ENCODE measurements at regions not wholly inside any gene's neighbourhood (a gene's known extent, or its start where the extent isn't known, plus 50 kb on each side); places are given as distances from the start of the nearest gene placed in this dataset.

DNA sequence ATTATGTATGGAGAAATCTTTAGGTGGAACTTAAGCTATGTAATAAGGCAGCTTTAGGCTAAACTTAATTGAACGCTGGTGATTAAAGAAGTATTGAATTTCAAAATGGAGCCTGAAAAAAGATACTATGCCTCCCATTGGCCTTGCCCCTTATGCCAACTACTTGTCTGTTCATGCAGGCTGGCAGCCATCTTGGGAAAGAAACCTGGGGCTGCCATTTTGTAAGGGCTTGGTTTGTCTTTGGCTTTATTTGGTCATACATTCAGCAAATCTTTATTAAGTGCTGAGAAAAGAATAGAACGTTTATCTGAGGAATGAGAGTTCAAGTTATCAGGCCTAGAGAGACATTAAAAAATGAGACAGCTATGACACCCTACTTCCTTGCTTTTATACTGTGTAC lies 231.3 kb downstream of the KCNE4 start:
- Histone ChIP-seq H3K36me3 (replicated peaks in 1 of 2; ENCODE audit: control insufficient read depth in 1 of 2, insufficient read depth in 2 of 2, low read length in 2 of 2) (no peaks in the 10 kb centered on the region), H3K4me3 (replicated peaks in 1 of 3; ENCODE audit: low read depth in 2 of 3, low read length in 3 of 3) (no peak overlapping the region), H3K9me3 (replicated peaks in 1 of 2; ENCODE audit: control insufficient read depth in 1 of 2, insufficient read depth in 1 of 2, low read length in 2 of 2) (peaks cover 0 to 13% of the 10 kb centered on the region in 2 donors), H2AFZ (ENCODE audit: insufficient read depth, low read depth, low read length, poor library complexity, severe bottlenecking) (no peak overlapping the region), H3K4me2 (replicated peaks; ENCODE audit: extremely low read depth, low read length, poor library complexity, severe bottlenecking) (no peak overlapping the region), H3K4me1 (ENCODE audit: control insufficient read depth in 1 of 2, insufficient read depth in 2 of 2, low read length in 2 of 2) (no peaks in the 10 kb centered on the region), H3K27me3 (ENCODE audit: control insufficient read depth in 2 of 2, insufficient read depth in 2 of 2, low read length in 2 of 2) (no peaks in the 10 kb centered on the region), H3K27ac (ENCODE audit: low read depth in 1 of 2, low read length in 2 of 2) (no peak overlapping the region), H4K20me1 (ENCODE audit: insufficient read depth, low read length) (no peaks in the 10 kb centered on the region), H3K9ac (ENCODE audit: insufficient read depth, low read length, poor library complexity, severe bottlenecking) (no peak overlapping the region), H3K79me2 (ENCODE audit: insufficient read depth, low read length) (no peaks in the 10 kb centered on the region)
- Mint-ChIP-seq H3K9me3 (peaks cover 0 to 18% (median 6%) of the 10 kb centered on the region in 7 donors), H3K36me3 (no peaks in the 10 kb centered on the region), H3K4me1 (no peaks in the 10 kb centered on the region), H3K4me3 (no peak overlapping the region), H3K27me3 (ENCODE audit: low read depth in 3 of 3) (peaks cover 0 to 1% (median 0%) of the 10 kb centered on the region in 3 donors), H3K27ac (no peak overlapping the region)
- WGBS (ENCODE audit: insufficient coverage), result no CpG with 5 or more reads among the region's 2 CpGs
- no peak for DNase-seq
- intact Hi-C loops (cut with micrococcal nuclease), result no loop called here
- TF ChIP-seq CTCF (IDR thresholded peaks at IDR 0.05), result no peak

GRCh38 chr2:223283771-223284170 lies 231.8 kb downstream of the KCNE4 start:
- Mint-ChIP-seq H3K36me3 (no peaks in the 10 kb centered on the region), H3K27ac (no peak overlapping the region), H3K4me1 (no peaks in the 10 kb centered on the region), H3K9me3 (peaks cover 0 to 18% (median 8%) of the 10 kb centered on the region in 7 donors), H3K4me3 (no peak overlapping the region), H3K27me3 (ENCODE audit: low read depth in 3 of 3) (peaks cover 0 to 1% (median 0%) of the 10 kb centered on the region in 3 donors)
- no peak overlapping the region for H2AFZ ChIP-seq (ENCODE audit: insufficient read depth, low read depth, low read length, poor library complexity, severe bottlenecking)
- intact Hi-C loops (cut with micrococcal nuclease), result no loop called here
- H3K36me3 ChIP-seq (replicated peaks in 1 of 2; ENCODE audit: control insufficient read depth in 1 of 2, insufficient read depth in 2 of 2, low read length in 2 of 2), result no peaks in the 10 kb centered on the region
- H3K4me2 ChIP-seq (replicated peaks; ENCODE audit: extremely low read depth, low read length, poor library complexity, severe bottlenecking), result no peak overlapping the region
- H4K20me1 ChIP-seq (ENCODE audit: insufficient read depth, low read length), result no peaks in the 10 kb centered on the region
- H3K27ac ChIP-seq (ENCODE audit: low read depth in 1 of 2, low read length in 2 of 2), result no peak overlapping the region
- no peaks in the 10 kb centered on the region for H3K79me2 ChIP-seq (ENCODE audit: insufficient read depth, low read length)
- H3K27me3 ChIP-seq (ENCODE audit: control insufficient read depth in 2 of 2, insufficient read depth in 2 of 2, low read length in 2 of 2), result no peaks in the 10 kb centered on the region
- peaks cover 0 to 13% of the 10 kb centered on the region in 2 donors for H3K9me3 ChIP-seq (replicated peaks in 1 of 2; ENCODE audit: control insufficient read depth in 1 of 2, insufficient read depth in 1 of 2, low read length in 2 of 2)
- no peaks in the 10 kb centered on the region for H3K4me1 ChIP-seq (ENCODE audit: control insufficient read depth in 1 of 2, insufficient read depth in 2 of 2, low read length in 2 of 2)
- no peak overlapping the region for H3K9ac ChIP-seq (ENCODE audit: insufficient read depth, low read length, poor library complexity, severe bottlenecking)
- TF ChIP-seq CTCF (IDR thresholded peaks at IDR 0.05), result no peak
- H3K4me3 ChIP-seq (replicated peaks in 1 of 3; ENCODE audit: low read depth in 2 of 3, low read length in 3 of 3), result no peak overlapping the region
- no peak for DNase-seq
